ENCODE measurements at regions not wholly inside any gene's neighbourhood (a gene's known extent, or its start where the extent isn't known, plus 50 kb on each side); places are given as distances from the start of the nearest gene placed in this dataset.
"Not testable (repeated sequence)": the region's sequence is repeated elsewhere in the genome, so short reads cannot be mapped to it uniquely, and the experiment has no call there.

- H3K4me3 ChIP-seq (replicated peaks; ENCODE audit: low read depth, low read length) = no peak overlapping the region
- TF ChIP-seq CTCF (IDR thresholded peaks at IDR 0.05; ENCODE audit: low read length, missing control alignments) = no peak
- DNase-seq (ENCODE audit: low read depth) = no peak
Measured at GRCh38 chr4:131337936-131338335, 1811.2 kb upstream of the PCDH10 start.

DNA sequence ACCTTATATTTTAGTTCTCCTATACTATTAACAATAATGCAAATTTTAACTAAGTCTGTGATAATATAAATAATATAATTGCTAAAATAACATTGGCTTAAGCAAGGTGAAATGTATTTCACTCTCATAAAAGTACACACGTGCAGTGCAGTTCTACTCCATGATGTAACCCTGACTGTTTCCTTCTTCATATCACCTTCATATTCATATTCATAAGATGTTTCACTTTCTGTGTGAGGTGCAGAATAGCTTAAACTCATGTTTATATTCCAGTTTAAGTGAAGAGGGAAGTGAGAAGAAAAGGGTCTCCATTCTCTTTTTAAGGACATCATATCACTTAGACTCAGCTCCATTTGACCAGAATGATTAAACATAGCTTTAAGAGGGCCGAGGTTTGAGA lies 1810.0 kb upstream of the PCDH10 start:
- TF ChIP-seq CTCF (IDR thresholded peaks at IDR 0.05; ENCODE audit: low read length, missing control alignments) = no peak
- DNase-seq (ENCODE audit: low read depth) = no peak
- H3K4me3 ChIP-seq (replicated peaks; ENCODE audit: low read depth, low read length) = no peak overlapping the region

GRCh38 chr4:131344761-131345160 lies 1804.3 kb upstream of the PCDH10 start:
- TF ChIP-seq CTCF (IDR thresholded peaks at IDR 0.05; ENCODE audit: low read length, missing control alignments) = no peak

DNA sequence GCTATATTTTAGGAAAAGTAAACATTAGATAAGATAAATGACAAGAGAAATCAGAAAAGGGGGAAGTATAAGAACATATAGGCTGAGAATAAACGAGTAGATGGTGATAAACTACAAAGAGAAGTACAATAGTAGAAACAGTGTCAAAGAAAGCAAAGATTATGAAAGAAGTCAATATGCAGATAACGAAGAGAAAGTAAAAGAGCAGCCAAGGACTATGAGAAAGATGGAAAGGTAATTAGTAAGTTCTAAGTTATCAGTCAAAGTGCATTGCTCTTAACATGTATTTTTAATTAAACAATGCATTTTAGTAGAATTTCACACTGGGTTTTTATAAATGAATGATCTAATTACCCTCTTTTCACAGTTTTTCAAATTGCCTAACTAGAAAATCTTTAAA lies 1801.3 kb upstream of the PCDH10 start:
- DNase-seq (ENCODE audit: low read depth) = no peak
- no peak overlapping the region for H3K4me3 ChIP-seq (replicated peaks; ENCODE audit: low read depth, low read length)
- TF ChIP-seq CTCF (IDR thresholded peaks at IDR 0.05; ENCODE audit: low read length, missing control alignments) = no peak

More at GRCh38 chr4:131344761-131345160, 1804.3 kb upstream of the PCDH10 start:
- H3K4me3 ChIP-seq (replicated peaks; ENCODE audit: low read depth, low read length) = no peak overlapping the region
- DNase-seq (ENCODE audit: low read depth) = no peak

- no peak for TF ChIP-seq CTCF (IDR thresholded peaks at IDR 0.05; ENCODE audit: low read length, missing control alignments)
- H3K4me3 ChIP-seq (replicated peaks; ENCODE audit: low read depth, low read length) = no peak overlapping the region
- DNase-seq (ENCODE audit: low read depth) = no peak
Measured at GRCh38 chr4:131348263-131348662, 1800.8 kb upstream of the PCDH10 start.

- H3K4me3 ChIP-seq (replicated peaks; ENCODE audit: low read depth, low read length); DNase-seq (ENCODE audit: low read depth): not testable (repeated sequence)
Measured at GRCh38 chr4:131352371-131352770, 1796.7 kb upstream of the PCDH10 start.

DNA sequence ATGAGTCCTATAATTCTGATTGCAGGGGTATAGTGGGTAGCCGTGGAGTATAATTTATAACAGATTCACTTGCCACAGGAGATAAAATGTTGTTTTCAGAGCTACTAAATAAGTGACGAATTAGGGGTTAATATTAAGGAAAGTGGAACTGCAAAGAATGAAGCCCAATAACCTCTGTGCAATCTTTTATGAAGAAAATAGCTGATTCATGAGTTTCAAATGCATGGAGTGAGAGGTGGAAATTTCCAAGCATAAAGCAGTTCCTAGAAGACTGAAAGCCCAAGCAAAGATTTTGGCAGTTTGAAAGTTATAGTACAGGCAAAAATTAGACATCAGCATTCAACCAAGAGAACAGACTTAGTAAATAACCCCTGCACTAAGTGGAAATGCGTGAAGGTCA lies 1782.4 kb upstream of the PCDH10 start:
- no peak for TF ChIP-seq CTCF (IDR thresholded peaks at IDR 0.05; ENCODE audit: low read length, missing control alignments)
- DNase-seq (ENCODE audit: low read depth) = no peak

DNA sequence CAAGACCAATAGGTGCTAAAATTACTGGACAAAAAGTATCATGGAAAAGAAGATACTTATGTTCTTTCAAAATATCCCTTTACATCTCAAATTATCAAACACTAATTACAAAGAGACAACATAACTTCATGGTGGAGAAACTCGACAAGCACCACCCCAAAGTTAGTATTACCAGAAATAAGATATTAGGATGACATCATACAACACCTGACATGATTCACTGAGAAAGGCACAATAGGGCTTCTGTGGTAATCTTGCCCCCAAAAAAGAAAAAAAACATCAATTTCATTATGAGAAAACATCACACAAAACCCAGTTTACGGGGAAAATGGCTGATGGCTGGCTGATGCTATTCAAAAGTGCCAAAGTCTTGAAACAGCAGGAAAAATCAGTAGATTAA lies 1781.7 kb upstream of the PCDH10 start:
- TF ChIP-seq CTCF (IDR thresholded peaks at IDR 0.05; ENCODE audit: low read length, missing control alignments) = no peak
- DNase-seq (ENCODE audit: low read depth) = no peak
- H3K4me3 ChIP-seq (replicated peaks; ENCODE audit: low read depth, low read length) = no peak overlapping the region

More for the DNA sequence above, 1782.4 kb upstream of the PCDH10 start:
- H3K4me3 ChIP-seq (replicated peaks; ENCODE audit: low read depth, low read length) = no peak overlapping the region
